NCI-H2029 treated with DMSO at 0.1 percent for 48 hours (cell line): ENCODE measurements at regions not wholly inside any gene's neighbourhood (a gene's known extent, or its start where the extent isn't known, plus 50 kb on each side); places are given as distances from the start of the nearest gene placed in this dataset.
"Not testable (repeated sequence)": the region's sequence is repeated elsewhere in the genome, so short reads cannot be mapped to it uniquely, and the experiment has no call there.

Experiments used
- DNase-seq: peaks from one replicate; lab custom pipeline; 2025; lab: John Stamatoyannopoulos, UW

GRCh38 chr10:58066979-58067378 lies 200.7 kb downstream of the IPMK start:
- no peak for DNase-seq

GRCh38 chr10:58066126-58066525 lies 201.6 kb downstream of the IPMK start:
- no peak for DNase-seq

DNA sequence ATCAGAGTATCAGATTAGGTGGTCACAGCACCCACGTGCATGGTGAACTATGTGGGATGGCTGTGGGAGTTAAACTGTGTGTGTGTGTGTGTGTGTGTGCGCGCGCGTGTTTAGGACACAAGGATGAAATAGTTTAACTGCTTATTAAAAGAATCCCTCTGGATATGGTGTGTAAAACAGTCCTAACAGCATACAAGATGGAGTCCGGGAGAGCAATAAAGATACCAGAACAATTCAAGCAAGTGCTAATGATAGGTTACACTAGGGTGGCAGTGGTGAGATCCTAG lies 202.2 kb downstream of the IPMK start:
- DNase-seq: no peak

DNA sequence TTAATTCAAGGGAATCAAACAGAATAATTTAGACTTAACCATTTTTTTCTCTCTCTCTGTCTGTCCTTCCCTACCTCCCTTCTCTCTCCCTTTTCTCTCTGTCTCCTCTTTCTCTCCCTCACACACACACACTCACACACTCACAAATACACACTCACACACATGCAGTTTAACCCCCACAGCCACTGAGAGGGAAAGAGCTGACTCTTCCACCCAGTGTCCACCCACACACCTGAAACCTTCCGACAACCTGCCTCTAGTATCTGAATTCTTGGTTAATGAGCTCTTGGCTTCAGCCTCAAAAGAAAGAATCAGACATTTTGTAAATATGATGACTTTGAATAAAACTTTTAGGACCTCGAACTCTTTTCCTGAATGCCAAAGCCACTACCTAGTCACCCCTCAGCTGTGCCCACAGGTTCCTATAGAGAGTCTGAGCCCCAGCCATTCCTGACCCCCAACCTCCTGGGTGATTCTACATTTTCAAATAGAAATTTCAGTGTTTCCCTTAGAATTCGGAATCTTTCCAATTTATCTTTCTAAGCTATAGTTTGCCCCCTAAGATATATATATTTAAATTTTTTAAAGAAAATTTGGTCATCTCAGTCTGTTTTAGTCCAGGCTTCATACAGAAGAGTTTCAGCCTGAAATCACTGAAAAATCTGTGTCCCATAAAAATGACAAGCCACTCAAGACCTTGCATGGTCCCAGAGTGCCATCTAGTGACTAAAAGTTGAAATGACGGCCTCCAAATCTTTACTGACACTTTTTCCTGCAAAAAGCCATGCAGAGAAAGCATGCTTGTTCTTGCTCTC lies 202.8 kb downstream of the IPMK start:
- peak; percentile 11 for DNase-seq

- DNase-seq: no peak
Measured at GRCh38 chr10:58063861-58064480, 203.7 kb downstream of the IPMK start.

- not testable (repeated sequence) for DNase-seq
Measured at GRCh38 chr10:58058683-58059082, 209.0 kb downstream of the IPMK start.

DNA sequence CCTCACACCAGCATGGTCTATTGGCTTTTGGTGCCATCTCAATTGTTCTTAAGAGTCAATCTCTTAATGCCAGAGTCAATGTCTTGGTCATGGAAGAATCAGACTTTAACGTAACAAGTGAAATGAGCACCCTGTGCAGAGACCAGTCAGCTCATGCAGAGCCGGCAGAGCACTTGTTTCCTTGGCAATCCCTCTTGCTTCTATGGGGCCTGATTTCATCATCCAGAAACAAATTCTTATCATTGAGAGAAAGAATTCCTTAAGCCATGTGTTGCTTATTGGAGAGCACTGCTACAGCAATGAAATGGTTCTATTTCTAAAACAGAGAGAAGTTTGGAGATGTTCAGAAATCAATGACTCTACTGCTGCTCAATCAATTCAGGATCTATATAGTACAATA lies 212.8 kb downstream of the IPMK start:
- DNase-seq: no peak

DNA sequence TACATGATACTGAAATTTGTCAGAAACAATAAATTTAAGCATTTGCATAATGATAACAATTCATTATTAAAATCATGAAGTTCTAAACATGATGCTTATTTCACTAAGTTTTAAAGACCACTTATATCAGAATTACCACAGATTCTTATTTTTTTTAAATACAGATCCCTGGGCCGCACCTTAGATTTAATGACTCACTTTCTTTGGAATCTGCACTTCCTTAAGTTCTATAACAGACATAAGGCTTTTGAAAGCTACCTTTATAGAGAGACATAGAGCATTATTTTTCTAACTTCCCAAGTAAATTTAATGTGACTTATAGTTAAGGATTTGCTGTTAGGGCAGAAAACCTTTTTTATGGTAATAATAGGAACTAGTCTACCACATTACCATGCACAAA lies 214.9 kb downstream of the IPMK start:
- DNase-seq: no peak

DNA sequence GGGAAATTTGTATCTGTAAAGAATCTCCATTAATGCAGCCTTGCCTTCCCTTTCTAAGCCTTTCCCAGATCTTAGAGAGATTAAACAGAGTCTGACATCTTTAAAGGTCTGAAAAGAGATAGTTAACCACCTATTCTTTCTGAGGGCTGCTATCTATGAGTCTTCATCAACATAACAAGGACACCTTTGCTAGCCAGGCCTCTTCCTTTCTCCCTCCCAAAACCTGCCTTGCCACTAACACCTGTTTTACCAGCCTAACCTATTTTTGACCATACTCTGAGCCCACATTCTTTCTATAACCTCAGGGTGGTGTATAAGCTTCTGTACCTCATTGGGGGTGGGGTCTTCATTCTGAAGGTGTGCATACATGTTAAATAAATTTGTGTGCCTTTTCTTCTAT lies 217.1 kb downstream of the IPMK start:
- no peak for DNase-seq

- DNase-seq: no peak
Measured at GRCh38 chr10:58048936-58049335, 218.8 kb downstream of the IPMK start.

DNA sequence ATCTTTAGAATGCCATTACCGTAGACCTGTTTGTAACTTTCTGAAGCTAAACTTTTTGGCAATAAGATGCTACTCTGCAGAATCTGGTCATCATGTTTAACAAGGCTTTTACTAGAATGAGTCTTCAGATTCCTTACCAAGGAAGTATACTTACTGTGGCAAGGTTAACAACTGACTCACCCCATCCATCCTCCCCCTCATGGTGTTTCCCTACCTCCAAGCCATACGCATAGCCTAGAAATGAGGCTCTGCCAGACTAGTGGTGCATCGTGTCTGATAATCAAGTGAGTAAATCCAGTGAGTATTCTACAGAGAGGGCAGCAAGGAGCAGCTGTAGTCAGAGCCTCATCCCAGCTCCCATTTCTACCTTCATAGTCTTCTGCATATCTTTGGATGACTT lies 223.6 kb downstream of the IPMK start:
- no peak for DNase-seq

GRCh38 chr10:58041901-58042300 lies 225.8 kb downstream of the IPMK start:
- DNase-seq: no peak

DNA sequence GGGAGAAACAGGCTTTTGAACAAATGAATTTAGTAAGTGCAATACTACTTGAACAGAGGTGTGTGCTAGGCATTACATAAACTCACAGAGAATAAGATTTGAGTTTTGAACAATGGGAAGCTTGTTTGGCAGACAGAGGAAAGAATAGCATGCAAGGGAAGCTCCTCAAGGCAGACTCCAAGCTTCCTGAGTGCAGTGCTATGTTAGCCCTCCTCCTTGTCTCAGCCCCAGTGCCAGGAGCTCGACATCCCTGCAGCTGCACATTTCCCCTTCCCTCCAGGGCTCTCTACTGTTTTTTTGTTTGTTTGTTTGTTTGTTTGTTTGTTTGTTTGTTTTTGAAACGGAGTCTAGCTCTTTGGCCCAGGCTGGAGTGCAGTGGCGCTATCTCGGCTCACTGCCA lies 237.5 kb downstream of the IPMK start:
- no peak for DNase-seq

- DNase-seq: no peak
Measured at GRCh38 chr10:58028597-58029366, 238.9 kb downstream of the IPMK start.

GRCh38 chr10:58027426-58027825 lies 240.3 kb downstream of the IPMK start:
- DNase-seq: no peak

GRCh38 chr10:58026036-58026435 lies 241.7 kb downstream of the IPMK start:
- no peak for DNase-seq

DNA sequence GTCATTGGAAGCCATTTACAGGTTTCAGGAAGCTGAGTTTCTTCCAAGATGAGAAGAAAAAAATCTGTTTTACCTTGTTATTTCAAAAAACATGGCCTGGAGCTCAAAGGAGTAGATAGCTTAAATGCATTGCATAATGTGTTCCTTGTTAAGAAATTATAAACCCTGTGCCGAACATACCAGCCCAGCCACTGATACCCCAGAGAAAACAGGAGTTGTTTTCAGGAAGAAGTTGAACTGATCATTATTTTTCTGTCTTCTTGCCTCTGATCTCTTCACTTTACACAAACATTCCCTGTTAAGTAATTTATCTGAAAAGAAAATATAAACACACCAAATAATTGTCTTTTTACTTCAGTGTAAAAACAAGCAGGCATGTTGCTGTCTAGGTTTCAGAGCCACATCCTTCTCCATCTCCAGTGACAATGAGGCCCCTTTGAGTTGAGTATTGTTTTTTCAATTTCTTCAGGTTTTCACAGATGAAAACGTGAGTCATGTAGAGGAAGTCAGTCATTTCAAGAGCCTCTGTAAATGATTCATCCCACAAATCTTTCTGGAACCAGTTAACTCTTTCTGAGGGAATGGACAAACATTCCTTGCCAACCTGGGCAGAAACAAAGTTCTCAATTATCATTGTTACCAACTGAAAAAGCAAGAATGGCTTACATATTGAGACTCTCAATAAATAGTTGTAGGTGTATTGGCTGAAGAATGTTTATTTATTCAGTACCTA lies 244.2 kb downstream of the IPMK start:
- DNase-seq: no peak

GRCh38 chr10:58019863-58020537 lies 247.7 kb downstream of the IPMK start:
- DNase-seq: no peak

GRCh38 chr10:58017719-58018367 lies 249.9 kb downstream of the IPMK start:
- DNase-seq: no peak

- no peak for DNase-seq
Measured at GRCh38 chr10:58016614-58017013, 251.1 kb downstream of the IPMK start.

- no peak for DNase-seq
Measured at GRCh38 chr10:58014436-58014835, 253.3 kb downstream of the IPMK start.
